ENCODE measurements at regions not wholly inside any gene's neighbourhood (a gene's known extent, or its start where the extent isn't known, plus 50 kb on each side); places are given as distances from the start of the nearest gene placed in this dataset.

- TF ChIP-seq CTCF (IDR thresholded peaks at IDR 0.05) (no peak), POLR2AphosphoS5 (IDR thresholded peaks at IDR 0.05) (no peak), POLR2A (IDR thresholded peaks at IDR 0.05) (no peak)
Observed at GRCh38 chr13:50701469-50701868, 142.0 kb downstream of the DLEU7 start.
